ENCODE measurements at regions not wholly inside any gene's neighbourhood (a gene's known extent, or its start where the extent isn't known, plus 50 kb on each side); places are given as distances from the start of the nearest gene placed in this dataset.
A peak's percentile ranks its signal among the peaks of the same experiment; 100 is the strongest.
"Not testable (repeated sequence)": the region's sequence is repeated elsewhere in the genome, so short reads cannot be mapped to it uniquely, and the experiment has no call there.

- Histone ChIP-seq H3K4me3 (no peak overlapping the region), H3K27me3 (no peaks in the 10 kb centered on the region), H3K36me3 (no peaks in the 10 kb centered on the region), H3K4me1 (peaks cover 0 to 9% (median 0%) of the 10 kb centered on the region in 9 donors), H3K27ac (no peak overlapping the region), H3K9me3 (no peaks in the 10 kb centered on the region)
- DNase-seq (no peak), ATAC-seq (no peak)
- intact Hi-C loops (cut with DNase I), result no loop called here
- no peak for TF ChIP-seq CTCF (IDR thresholded peaks at IDR 0.05)
These were observed 255.9 kb upstream of the ERBB4 start for GRCh38 chr2:212794471-212794870.

GRCh38 chr2:212791569-212791968, 253.0 kb upstream of the ERBB4 start:
- Histone ChIP-seq H3K27ac (no peak overlapping the region), H3K9me3 (no peaks in the 10 kb centered on the region), H3K4me1 (no peaks in the 10 kb centered on the region), H3K4me3 (no peak overlapping the region), H3K36me3 (no peaks in the 10 kb centered on the region), H3K27me3 (no peaks in the 10 kb centered on the region)
- DNase-seq (no peak), ATAC-seq (no peak)
- TF ChIP-seq CTCF (IDR thresholded peaks at IDR 0.05), result no peak
- WGBS, 2 donors, result 82 to 84% methylated on average over 6 of the region's 6 CpGs
- intact Hi-C loops (cut with DNase I), result no loop called here

GRCh38 chr2:212786088-212786487, 247.5 kb upstream of the ERBB4 start:
- ATAC-seq, result not testable (repeated sequence)

GRCh38 chr2:212777020-212777491, 238.5 kb upstream of the ERBB4 start:
- H3K4me1 ChIP-seq, result peaks cover 0 to 4% (median 0%) of the 10 kb centered on the region in 9 donors
- 10 to 12% methylated on average over 3 of the region's 3 CpGs for WGBS, 2 donors
- DNase-seq, result no peak
- peak; percentile 38 to 81 (median 69) for TF ChIP-seq CTCF (IDR thresholded peaks at IDR 0.05)
- intact Hi-C loops (cut with DNase I), result loop anchor here (1.0 to 10.0 kb wide), 7 partner anchors 92 to 376 kb away; partner anchors contain the start of gene IKZF2 (in 4 of the 10)
- no peaks in the 10 kb centered on the region for H3K36me3 ChIP-seq
- no peaks in the 10 kb centered on the region for H3K9me3 ChIP-seq
- H3K27me3 ChIP-seq, result no peaks in the 10 kb centered on the region
- H3K4me3 ChIP-seq, result no peak overlapping the region
- no peak overlapping the region for H3K27ac ChIP-seq
- no peak for ATAC-seq

More at GRCh38 chr2:212786088-212786487, 247.5 kb upstream of the ERBB4 start:
- H3K4me1 ChIP-seq; intact Hi-C loops (cut with DNase I); DNase-seq; H3K4me3 ChIP-seq; H3K27ac ChIP-seq; H3K27me3 ChIP-seq; H3K36me3 ChIP-seq: not testable (repeated sequence)
- 83 to 87% methylated on average over 5 of the region's 5 CpGs for WGBS, 2 donors
- H3K9me3 ChIP-seq, result peaks cover 0 to 37% (median 16%) of the 10 kb centered on the region in 11 donors

GRCh38 chr2:212773808-212774339, 235.3 kb upstream of the ERBB4 start:
- WGBS, 2 donors, result 86 to 92% methylated on average over 1 of the region's 1 CpG
- Histone ChIP-seq H3K4me3 (no peak overlapping the region), H3K4me1 (peaks cover 0 to 4% (median 0%) of the 10 kb centered on the region in 9 donors), H3K36me3 (no peaks in the 10 kb centered on the region), H3K27ac (no peak overlapping the region), H3K9me3 (no peaks in the 10 kb centered on the region), H3K27me3 (no peaks in the 10 kb centered on the region)
- no peak for TF ChIP-seq CTCF (IDR thresholded peaks at IDR 0.05)
- no peak for DNase-seq
- no peak for ATAC-seq
- intact Hi-C loops (cut with DNase I), result loop anchor here in 3 of 10 donors (10.0 kb wide), 2 partner anchors 89 to 121 kb away; no protein-coding TSS in a partner anchor
